ENCODE measurements at regions not wholly inside any gene's neighbourhood (a gene's known extent, or its start where the extent isn't known, plus 50 kb on each side); places are given as distances from the start of the nearest gene placed in this dataset.

DNA sequence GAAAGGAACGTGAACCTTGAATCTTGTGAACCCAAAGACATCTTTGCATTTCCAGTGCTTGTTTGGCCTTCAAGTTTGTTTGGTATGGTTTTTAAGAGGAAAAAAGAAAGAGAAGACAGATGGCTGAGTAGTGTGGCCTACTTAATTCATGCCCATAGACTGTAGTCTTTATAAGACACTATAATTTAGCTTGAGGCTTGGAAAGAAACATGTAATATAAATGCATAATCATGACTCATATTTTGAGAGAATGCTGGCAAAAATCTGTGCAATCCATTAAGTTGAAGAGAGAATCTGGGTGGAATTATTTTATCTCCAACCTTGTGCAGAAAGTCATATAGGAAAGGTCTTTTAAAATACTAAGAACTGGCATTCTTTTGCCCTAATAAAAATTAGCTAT is 179.3 kb downstream of the SIPA1L2 start:
- Histone ChIP-seq H3K27ac (no peak overlapping the region), H3K36me3 (peaks cover 3% of the 10 kb centered on the region), H3K4me3 (ENCODE audit: low read depth in 1 of 2, low read length in 1 of 2) (no peak overlapping the region), H3K4me1 (ENCODE audit: control insufficient read depth in 1 of 2, insufficient read depth in 1 of 2, low read depth in 1 of 2, low read length in 1 of 2) (no peaks in the 10 kb centered on the region), H3K9me3 (no peaks in the 10 kb centered on the region), H3K27me3 (no peaks in the 10 kb centered on the region)
- TF ChIP-seq, protein P1, sequence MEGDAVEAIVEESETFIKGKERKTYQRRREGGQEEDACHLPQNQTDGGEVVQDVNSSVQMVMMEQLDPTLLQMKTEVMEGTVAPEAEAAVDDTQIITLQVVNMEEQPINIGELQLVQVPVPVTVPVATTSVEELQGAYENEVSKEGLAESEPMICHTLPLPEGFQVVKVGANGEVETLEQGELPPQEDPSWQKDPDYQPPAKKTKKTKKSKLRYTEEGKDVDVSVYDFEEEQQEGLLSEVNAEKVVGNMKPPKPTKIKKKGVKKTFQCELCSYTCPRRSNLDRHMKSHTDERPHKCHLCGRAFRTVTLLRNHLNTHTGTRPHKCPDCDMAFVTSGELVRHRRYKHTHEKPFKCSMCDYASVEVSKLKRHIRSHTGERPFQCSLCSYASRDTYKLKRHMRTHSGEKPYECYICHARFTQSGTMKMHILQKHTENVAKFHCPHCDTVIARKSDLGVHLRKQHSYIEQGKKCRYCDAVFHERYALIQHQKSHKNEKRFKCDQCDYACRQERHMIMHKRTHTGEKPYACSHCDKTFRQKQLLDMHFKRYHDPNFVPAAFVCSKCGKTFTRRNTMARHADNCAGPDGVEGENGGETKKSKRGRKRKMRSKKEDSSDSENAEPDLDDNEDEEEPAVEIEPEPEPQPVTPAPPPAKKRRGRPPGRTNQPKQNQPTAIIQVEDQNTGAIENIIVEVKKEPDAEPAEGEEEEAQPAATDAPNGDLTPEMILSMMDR (IDR thresholded peaks at IDR 0.05), result no peak

DNA sequence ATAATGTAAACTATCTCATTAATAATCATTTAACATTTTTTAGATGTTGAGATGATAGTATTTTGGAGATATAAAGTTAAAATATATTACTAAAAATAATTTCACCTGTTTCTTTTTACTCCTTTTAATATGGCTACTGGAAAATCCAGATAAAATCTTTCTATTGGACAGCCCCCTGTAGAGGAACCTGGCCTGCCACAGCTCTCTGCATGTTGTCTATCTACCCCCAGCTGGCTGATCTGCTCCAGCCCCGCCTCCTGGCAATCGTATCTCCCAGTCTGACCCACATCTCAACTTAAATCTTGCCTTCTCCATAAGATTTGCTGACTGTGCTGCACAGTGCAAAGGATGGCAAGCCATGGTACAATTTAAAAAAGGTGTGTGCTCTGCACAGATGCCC is 182.8 kb downstream of the SIPA1L2 start:
- H3K4me1 ChIP-seq (ENCODE audit: control insufficient read depth in 1 of 2, insufficient read depth in 1 of 2, low read depth in 1 of 2, low read length in 1 of 2), result no peaks in the 10 kb centered on the region
- no peaks in the 10 kb centered on the region for H3K27me3 ChIP-seq
- TF ChIP-seq, protein P1 (IDR thresholded peaks at IDR 0.05), result no peak
- H3K36me3 ChIP-seq, result peaks cover 19% of the 10 kb centered on the region
- H3K27ac ChIP-seq, result no peak overlapping the region
- no peaks in the 10 kb centered on the region for H3K9me3 ChIP-seq
- H3K4me3 ChIP-seq (ENCODE audit: low read depth in 1 of 2, low read length in 1 of 2), result no peak overlapping the region

DNA sequence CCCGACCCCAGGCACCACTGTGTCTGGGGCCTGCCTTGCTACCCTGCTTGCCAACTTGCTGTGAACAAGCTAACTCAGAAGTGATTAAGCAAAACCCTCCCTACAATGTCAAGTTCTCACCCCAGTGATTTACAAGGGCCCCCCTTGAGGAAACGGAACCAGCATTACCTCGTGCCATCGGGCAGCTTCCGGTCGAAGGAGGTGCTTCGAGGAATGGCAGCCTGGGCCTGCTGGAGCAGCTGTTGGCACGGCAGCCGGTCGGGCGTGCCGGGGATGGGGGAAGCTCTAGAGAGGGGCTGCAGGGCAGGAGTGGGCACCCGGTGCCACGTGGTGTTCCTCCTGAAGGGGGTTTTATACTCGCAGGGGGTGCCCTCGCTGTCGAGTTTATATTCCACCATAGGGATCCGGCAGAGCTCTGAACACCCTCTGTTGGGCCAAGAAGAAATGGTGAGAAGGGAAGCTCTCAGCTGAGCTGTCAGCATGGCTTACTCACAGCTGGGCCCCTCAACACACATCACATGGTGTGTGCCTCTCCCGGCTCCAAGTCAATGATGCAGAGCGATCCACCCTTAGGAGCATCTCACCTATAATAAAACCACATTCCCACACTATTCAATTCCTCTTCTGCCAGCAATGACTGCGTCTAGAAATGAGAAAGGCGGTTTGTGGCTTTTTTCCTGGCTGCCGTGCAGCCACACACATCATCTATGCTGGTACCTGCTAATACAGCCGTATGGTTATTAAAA is 184.4 kb downstream of the SIPA1L2 start:
- H3K27ac ChIP-seq, result no peak overlapping the region
- no peaks in the 10 kb centered on the region for H3K9me3 ChIP-seq
- TF ChIP-seq, protein P1 (IDR thresholded peaks at IDR 0.05), result no peak
- no peaks in the 10 kb centered on the region for H3K27me3 ChIP-seq
- H3K4me3 ChIP-seq (ENCODE audit: low read depth in 1 of 2, low read length in 1 of 2), result no peak overlapping the region
- peaks cover 33% of the 10 kb centered on the region for H3K36me3 ChIP-seq
- H3K4me1 ChIP-seq (ENCODE audit: control insufficient read depth in 1 of 2, insufficient read depth in 1 of 2, low read depth in 1 of 2, low read length in 1 of 2), result no peaks in the 10 kb centered on the region

DNA sequence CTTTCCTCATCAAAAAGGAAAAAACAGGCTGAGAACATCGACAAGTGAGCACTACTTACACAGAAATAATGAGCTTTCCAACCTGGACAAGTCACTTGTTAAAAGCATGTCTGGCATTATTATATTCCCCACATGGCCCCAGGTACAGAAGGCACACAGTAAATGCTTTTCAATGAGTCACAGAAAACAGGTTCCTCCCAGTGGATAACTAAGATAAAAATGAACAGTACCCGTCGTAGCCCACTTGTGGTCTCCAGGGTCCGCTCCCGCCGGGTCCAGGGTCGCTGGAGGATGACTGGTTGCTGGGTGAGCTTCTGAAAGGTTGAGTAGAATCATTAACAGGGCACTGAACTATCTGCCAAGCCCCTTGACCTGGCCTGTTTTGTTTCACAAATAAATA is 186.6 kb downstream of the SIPA1L2 start:
- Histone ChIP-seq H3K4me3 (ENCODE audit: low read depth in 1 of 2, low read length in 1 of 2) (no peak overlapping the region), H3K4me1 (ENCODE audit: control insufficient read depth in 1 of 2, insufficient read depth in 1 of 2, low read depth in 1 of 2, low read length in 1 of 2) (no peaks in the 10 kb centered on the region), H3K36me3 (peaks cover 55% of the 10 kb centered on the region), H3K27me3 (no peaks in the 10 kb centered on the region), H3K27ac (no peak overlapping the region), H3K9me3 (no peaks in the 10 kb centered on the region)
- TF ChIP-seq, protein P1 (IDR thresholded peaks at IDR 0.05), result no peak

DNA sequence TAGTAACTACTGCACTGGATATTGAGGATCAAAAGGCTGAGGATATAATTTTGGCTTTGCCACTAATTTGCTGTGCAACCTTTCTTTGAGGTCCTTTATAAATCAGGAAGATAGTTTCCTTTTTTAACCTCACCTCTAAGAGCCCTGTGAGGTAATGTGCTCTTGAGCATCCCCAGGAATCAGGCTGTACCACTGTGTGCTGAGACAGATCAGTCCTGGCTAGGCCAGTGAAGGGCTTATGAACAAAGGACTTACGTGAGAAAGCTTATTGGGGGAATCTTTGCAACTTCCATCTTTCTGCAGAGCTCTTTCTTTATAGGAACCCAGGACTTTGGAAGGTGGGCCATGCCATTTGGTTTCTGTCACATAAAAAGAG is 188.9 kb downstream of the SIPA1L2 start:
- Histone ChIP-seq H3K36me3 (peaks cover 77% of the 10 kb centered on the region), H3K9me3 (no peaks in the 10 kb centered on the region), H3K27ac (no peak overlapping the region), H3K27me3 (no peaks in the 10 kb centered on the region), H3K4me1 (ENCODE audit: control insufficient read depth in 1 of 2, insufficient read depth in 1 of 2, low read depth in 1 of 2, low read length in 1 of 2) (no peaks in the 10 kb centered on the region), H3K4me3 (ENCODE audit: low read depth in 1 of 2, low read length in 1 of 2) (no peak overlapping the region)
- TF ChIP-seq, protein P1 (IDR thresholded peaks at IDR 0.05), result no peak
